K562 (cell line): ENCODE measurements at regions not wholly inside any gene's neighbourhood (a gene's known extent, or its start where the extent isn't known, plus 50 kb on each side); places are given as distances from the start of the nearest gene placed in this dataset.

Experiments
- CTCF ChIP-seq, 3 experiments: IDR thresholded peaks in 2 of 3; conservative IDR thresholded peaks in 1 of 3; 2 replicates each; pipeline ENCODE4 v1.5.1; 2011 to 2012; ENCODE audit warnings: low read length in 3 of 3, mild to moderate bottlenecking in 3 of 3, control low read depth in 2 of 3, improper control_type of control experiment in 1 of 3, inconsistent platforms in 1 of 3, low read depth in 1 of 3, mixed read lengths in 1 of 3, moderate library complexity in 1 of 3; ENCODE audit not compliant: insufficient read depth in 2 of 3
- JUN ChIP-seq, 2 experiments: sonication (generic) in 1 of 2; formaldehyde crosslinking in 1 of 2; IDR thresholded peaks; 2 replicates each; pipeline versions ENCODE4 v1.6.1 to v1.8.0; 2012 to 2022; ENCODE audit warnings: borderline replicate concordance in 2 of 2, mild to moderate bottlenecking in 2 of 2, improper control_type of control experiment in 1 of 2, low read depth in 1 of 2, low read length in 1 of 2, missing genetic modification reagents in 1 of 2
- ZBTB1 ChIP-seq: sonication (generic); formaldehyde crosslinking; IDR thresholded peaks from 2 replicates; pipeline ENCODE4 v1.8.1; 2023; ENCODE audit warnings: missing genetic modification reagents, low read depth, mild to moderate bottlenecking, borderline replicate concordance

- no peak for TF ChIP-seq CTCF (IDR thresholded peaks at IDR 0.05 in 2 of 3, conservative IDR thresholded peaks at IDR 0.05 in 1 of 3; ENCODE audit: insufficient read depth in 2 of 3, low read depth in 1 of 3, low read length in 3 of 3)
- no peak for TF ChIP-seq ZBTB1
- no peak for TF ChIP-seq JUN (IDR thresholded peaks at IDR 0.05; ENCODE audit: borderline replicate concordance, low read depth, low read length)
- no peak for TF ChIP-seq JUN (CRISPR knock-in tag; IDR thresholded peaks at IDR 0.05; ENCODE audit: borderline replicate concordance)
These were observed 750.6 kb upstream of the MMS22L start for GRCh38 chr6:98033617-98034016.
